HG03558 (cell line): ENCODE measurements at regions not wholly inside any gene's neighbourhood (a gene's known extent, or its start where the extent isn't known, plus 50 kb on each side); places are given as distances from the start of the nearest gene placed in this dataset.
"Not testable (repeated sequence)": the region's sequence is repeated elsewhere in the genome, so short reads cannot be mapped to it uniquely, and the experiment has no call there.

Experiments
- ATAC-seq: cut with Tn5 transposase; IDR thresholded peaks from one replicate; pipeline ENCODE4 v1.9.1; 2021; ENCODE audit warnings: moderate number of reproducible peaks; ENCODE audit not compliant: unreplicated experiment; ENCODE audit errors: extremely low read depth

- ATAC-seq = no peak
Observed at GRCh38 chr3:162558016-162558415, 1061.4 kb downstream of the OTOL1 start.

GRCh38 chr3:162568706-162569105 is 1072.1 kb downstream of the OTOL1 start:
- no peak for ATAC-seq

DNA sequence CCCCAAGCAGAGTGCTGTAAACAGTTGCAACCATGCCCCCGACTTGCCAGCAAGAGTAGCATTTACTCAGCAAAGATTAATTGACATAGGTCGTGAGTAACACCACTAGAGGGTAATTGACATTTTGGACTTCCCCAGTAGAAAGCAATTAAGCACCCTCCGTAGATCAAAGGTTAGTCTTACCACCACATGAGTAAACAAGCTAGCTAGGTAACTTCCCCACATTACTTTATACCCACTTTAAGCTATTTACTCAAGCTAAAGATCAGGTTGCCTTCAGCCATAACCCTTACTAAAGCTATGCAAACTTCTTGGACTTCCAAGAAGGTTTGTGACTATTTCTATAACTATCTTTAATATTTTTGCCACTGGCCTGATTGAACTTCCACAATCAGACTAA is 1072.7 kb downstream of the OTOL1 start:
- no peak for ATAC-seq

GRCh38 chr3:162584986-162585385 is 1088.4 kb downstream of the OTOL1 start:
- ATAC-seq = no peak

DNA sequence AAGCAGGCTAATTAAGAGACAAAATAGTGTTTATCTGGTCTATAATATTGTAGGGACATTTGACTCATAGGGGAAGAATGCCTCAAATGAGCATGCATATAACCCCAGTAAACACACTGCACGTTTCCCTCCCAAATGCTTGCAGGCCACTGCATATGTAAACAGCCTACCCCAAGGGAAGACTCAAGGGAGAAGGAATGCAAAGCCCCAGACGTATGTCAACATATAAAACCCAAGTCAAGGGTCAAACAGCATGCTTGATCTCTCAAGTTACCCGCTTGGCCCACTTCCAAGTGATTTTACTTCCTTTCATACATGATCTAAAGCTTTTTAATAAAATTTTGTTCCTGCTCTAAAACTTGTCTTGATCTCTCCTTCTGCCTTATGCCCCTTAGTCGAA is 1090.0 kb downstream of the OTOL1 start:
- ATAC-seq = no peak

GRCh38 chr3:162597226-162597625 is 1100.6 kb downstream of the OTOL1 start:
- ATAC-seq = no peak

GRCh38 chr3:162598500-162598899 is 1101.9 kb downstream of the OTOL1 start:
- ATAC-seq = not testable (repeated sequence)

GRCh38 chr3:162599742-162600141 is 1103.1 kb downstream of the OTOL1 start:
- ATAC-seq = not testable (repeated sequence)

- no peak for ATAC-seq
Observed at GRCh38 chr3:162601101-162601670, 1104.6 kb downstream of the OTOL1 start.

DNA sequence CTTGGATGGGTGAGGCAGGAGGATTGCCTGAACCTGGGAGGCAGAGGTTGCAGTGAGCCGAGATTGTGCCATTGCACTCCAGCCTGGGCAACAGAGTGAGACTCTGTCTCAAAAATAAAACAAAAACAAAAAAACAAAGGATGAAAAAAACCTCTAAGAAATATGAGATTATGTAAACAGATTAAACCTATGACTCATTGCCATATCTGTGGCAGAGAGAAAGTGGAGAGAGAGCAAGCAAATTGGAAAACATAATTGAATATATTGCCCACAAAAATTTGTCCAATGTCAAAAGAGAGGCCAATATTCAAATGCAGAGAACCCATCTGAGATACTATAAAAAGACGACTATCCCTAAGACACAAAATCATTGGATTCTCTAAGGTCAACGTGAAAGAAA is 1106.0 kb downstream of the OTOL1 start:
- ATAC-seq = no peak

DNA sequence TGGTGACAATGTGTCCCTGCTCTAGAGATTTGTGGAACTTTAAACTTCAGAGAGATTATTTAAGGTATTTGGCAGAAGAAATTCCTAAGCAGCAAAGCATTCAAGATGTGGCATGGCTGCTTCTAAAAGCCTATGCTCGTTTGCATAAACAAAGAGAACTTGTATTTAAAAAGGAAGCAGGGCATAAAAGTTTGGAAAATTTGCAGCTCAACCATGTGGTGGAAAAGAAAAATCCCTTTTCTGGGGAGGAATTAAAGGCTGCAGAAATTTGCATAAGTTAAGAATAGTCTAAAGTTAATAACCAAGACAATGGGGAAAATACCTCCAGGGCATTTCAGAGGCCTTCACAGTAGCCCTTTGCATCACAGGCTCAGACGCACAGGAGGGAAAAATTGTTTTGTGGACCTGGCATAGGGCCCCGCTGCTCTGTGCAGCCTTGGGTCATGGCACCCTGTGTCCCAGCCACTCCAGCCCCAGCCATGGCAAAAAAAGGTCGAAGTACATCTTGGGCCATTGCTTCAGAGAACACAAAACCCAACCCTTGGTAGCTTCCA is 1109.1 kb downstream of the OTOL1 start:
- ATAC-seq = no peak

DNA sequence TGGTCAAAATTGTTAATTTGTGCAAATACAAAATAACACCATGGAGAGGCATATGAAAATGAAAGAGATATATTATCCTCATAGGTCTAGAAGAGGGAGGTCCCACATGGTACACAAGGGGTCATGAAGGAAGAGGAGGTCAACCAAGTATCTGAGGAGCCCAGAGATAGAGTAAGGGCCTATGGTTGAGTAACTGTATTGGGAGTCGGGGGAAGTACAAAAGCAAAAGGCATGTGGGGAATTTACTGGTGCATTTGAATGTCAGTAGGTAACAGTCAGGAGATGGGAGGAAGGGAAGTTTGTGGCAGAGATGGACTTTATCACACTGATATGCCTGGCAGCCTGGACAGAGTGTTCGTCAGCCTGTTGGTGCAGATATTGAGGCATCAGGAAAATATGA is 1113.7 kb downstream of the OTOL1 start:
- ATAC-seq = no peak

DNA sequence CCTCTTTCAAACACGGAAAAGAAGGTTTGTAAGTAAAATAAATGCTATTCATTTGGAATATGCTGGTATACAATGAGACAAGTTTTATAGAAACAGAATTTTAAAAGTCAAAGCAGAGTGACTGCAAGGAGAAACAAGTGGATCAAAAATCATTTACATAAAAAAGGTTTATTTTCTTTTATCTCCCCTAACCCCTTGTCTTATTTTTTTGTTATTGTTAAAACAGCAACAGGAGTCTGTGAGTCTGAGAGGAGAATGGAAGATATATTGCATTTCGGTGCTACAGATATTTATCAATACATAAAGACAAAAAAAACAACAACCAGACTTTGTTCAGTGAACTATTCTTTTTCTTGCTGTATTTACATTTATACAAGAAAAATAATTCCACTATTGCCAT is 1116.4 kb downstream of the OTOL1 start:
- no peak for ATAC-seq

DNA sequence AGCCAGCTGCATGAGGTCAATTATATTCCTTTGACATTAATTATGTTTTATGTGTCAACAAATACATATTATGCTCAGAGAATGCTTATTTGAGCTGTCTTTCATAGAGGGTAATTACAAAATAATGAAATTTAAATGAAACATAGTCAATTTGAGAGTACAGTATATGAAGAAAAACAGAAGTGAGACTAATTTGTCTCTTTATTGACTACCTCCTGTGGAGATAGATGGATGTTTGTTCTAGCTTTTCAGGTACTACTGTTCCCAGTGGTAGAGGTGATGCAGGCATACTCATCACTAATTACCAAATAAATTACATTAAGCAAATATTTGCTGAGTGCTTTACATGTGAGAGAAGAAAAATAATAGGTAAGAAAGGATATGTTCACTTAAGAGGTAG is 1129.6 kb downstream of the OTOL1 start:
- no peak for ATAC-seq

DNA sequence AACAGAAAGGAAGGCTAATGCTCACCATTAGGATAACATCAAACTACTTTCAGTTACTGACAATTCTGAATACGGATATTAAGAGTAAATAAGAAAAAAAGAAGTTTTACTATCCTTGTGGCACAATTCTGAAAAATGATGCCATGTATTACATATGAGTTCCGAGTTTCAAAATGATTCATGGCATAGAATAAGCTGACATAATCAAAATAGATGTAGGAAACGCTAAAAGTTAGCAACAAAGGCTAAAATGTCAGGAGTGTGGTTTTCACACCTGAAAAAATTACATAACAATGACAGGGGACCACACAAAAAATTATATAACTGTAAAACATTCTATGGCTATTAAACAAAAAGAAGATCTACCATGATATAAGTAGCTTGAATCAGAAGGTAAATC is 1131.9 kb downstream of the OTOL1 start:
- no peak for ATAC-seq

DNA sequence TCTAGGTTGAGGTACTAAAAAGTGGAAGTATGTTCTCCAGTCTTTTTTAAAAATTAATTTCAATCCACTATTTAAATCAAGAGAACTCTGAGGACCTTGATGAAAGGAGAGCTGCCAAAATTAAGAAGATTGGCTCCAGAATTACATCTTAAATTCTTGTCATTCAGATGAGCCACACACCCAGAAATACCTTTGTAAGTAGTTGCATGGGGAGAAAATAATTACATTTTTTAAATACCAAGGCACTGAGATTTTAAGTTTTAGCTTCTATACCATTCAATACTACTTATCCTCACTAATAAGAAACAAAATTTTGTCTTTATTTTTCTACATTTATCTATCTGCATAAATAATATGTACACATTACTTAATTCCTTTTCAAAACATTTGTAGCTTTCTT is 1132.8 kb downstream of the OTOL1 start:
- no peak for ATAC-seq

DNA sequence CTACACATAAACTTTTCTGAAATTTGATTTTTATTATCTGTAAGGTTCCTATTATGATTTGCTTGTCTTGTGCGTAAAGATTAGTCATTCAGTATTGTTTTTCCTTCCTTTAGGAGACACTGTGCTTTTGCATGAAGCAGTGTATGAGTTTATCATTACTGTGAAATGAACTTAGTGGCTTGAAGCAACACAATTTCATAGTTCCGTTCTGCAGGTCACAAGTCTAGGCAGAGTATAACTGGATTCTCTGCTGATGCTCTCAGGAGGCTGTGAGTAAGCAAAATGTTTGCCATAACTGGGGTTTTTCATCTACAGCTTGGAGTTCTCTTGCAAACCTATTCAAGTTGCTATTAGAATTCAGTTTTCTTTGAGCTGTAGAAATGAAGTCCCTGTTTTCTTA is 1136.1 kb downstream of the OTOL1 start:
- no peak for ATAC-seq

DNA sequence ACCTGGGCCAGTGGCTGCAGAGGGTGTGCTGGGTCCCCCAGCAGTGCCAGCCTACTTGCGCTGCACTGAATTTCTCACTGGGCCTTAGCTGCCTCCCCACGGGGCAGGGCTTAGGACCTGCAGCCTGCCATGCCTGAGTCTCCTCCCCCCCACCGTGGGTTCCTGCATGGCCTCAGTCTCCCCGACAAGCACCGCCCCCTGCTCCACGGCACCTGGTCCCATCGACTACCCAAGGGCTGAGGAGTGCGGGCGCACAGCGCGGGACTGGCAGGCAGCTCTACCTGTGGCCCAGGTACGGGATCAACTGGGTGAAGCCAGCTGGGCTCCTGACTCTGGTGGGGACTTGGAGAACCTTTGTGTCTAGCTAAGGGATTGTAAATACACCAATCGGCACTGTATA is 1143.6 kb downstream of the OTOL1 start:
- ATAC-seq = not testable (repeated sequence)

- no peak for ATAC-seq
Observed at GRCh38 chr3:162641317-162641716, 1144.7 kb downstream of the OTOL1 start.

DNA sequence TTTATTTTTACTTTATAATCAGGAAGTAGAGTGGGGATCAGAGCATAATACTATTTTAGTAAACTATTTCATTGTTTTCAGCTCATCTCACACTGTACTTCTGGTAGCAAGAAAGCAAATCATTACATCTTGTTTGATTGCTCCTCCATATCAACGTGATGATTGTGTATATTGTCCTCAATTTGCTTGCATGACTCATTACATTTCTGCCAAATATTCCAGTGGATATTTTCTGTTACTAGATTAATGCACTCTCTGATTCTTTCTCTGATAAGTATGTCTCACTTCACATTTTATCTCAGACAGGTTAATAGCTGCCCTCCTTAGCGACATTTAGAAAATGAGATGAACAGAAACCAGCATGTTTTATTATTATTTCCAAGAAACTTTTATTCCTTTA is 1145.3 kb downstream of the OTOL1 start:
- ATAC-seq = no peak

DNA sequence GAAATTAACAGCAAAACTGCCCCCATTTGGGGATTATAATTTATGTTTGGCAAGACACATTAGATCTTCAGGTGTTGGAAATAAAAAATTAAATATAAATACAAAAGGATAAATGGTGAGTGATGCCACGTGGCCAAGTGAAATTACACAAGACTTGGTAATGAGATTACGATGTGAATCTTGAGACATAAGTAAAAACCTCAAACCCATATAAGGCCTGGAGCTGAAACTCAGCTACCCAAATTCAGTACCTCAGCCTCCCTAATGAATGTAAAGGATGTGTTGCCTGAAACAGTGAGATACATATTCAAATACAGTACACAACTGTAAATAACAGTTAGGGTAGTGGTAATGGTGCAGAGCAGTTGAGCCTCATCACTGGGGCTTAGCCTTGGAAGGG is 1146.6 kb downstream of the OTOL1 start:
- ATAC-seq = no peak

DNA sequence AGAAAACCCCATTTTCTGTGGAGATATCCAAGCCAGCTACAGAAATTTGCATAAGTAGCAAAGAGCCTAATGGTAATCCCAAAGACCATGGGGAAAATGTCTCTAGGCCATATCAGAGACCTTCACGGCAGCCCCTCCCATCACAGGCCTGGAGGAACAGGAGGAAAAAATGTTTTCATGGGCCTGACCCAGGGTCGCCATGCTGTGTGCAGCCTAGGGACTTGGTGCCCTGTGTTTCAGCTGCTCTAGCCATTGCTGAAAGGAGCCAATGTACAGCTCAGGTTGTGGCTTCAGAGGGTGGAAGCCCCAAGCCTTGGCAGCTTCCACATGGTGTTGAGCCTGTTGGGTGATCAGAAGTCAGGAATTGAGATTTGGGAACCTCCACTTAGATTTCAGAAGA is 1150.7 kb downstream of the OTOL1 start:
- ATAC-seq = no peak

- ATAC-seq = no peak
Observed at GRCh38 chr3:162658003-162658402, 1161.4 kb downstream of the OTOL1 start.
